H1 (cell line): ENCODE measurements at regions not wholly inside any gene's neighbourhood (a gene's known extent, or its start where the extent isn't known, plus 50 kb on each side); places are given as distances from the start of the nearest gene placed in this dataset.

Experiments
- CHD7 ChIP-seq: fragments of 300-600 bp; sonication (generic); IDR thresholded peaks from 2 replicates; pipeline ENCODE4 v1.7.1; 2012; ENCODE audit warnings: low read length, moderate library complexity, mild to moderate bottlenecking, inconsistent platforms; ENCODE audit not compliant: insufficient replicate concordance
- MAX ChIP-seq: IDR thresholded peaks from 2 replicates; pipeline ENCODE4 v1.6.1; 2012; ENCODE audit warnings: inconsistent platforms
- POLR2A ChIP-seq, 2 experiments: IDR thresholded peaks; 1 replicate in 1 of 2; 2 replicates in 1 of 2; pipeline ENCODE4 v1.6.1; 2011; ENCODE audit warnings: low read depth in 2 of 2, low read length in 2 of 2, mild to moderate bottlenecking in 2 of 2; ENCODE audit errors: control extremely low read depth in 1 of 2

- TF ChIP-seq CHD7 (no peak), MAX (no peak), POLR2A (IDR thresholded peaks at IDR 0.05; ENCODE audit: control extremely low read depth in 1 of 2, low read depth in 2 of 2, low read length in 2 of 2) (no peak)
- TF ChIP-seq, all 59 proteins: peak for 0
These were observed 279.5 kb downstream of the RPLP1 start (continued) for GRCh38 chr15:69732133-69732532.
